Caco-2 (cell line): ENCODE measurements at regions not wholly inside any gene's neighbourhood (a gene's known extent, or its start where the extent isn't known, plus 50 kb on each side); places are given as distances from the start of the nearest gene placed in this dataset.

Source experiments
- BruUV-seq: library from RNA; stranded (reverse); fragments of 400-500 nt; replicated peaks from 2 replicates; lab custom pipeline; 2021; lab: Mats Ljungman, UMichigan
- CTCF ChIA-PET: fragments of 300-600 bp; sonication (Branson Sonifier 250); formaldehyde crosslinking; loops from one replicate; lab custom pipeline; 2022; ENCODE audit warnings: antibody characterized with exemption; lab: Charles Lee
- POLR2A ChIA-PET: fragments of 300-600 bp; sonication (Branson Sonifier 250); formaldehyde crosslinking; loops from one replicate; lab custom pipeline; 2022; ENCODE audit warnings: antibody characterized with exemption; lab: Charles Lee
- DNase-seq, 2 experiments: peaks; one replicate each; pipeline versions ENCODE4 v3.0.0 to v3.0.0-alpha.2; 2020 to 2022
- H3K27me3 ChIP-seq: replicated peaks from 2 replicates; pipeline ENCODE4 v1.6.0; 2011; ENCODE audit warnings: low read length; ENCODE audit not compliant: control insufficient read depth, insufficient read depth
- H3K36me3 ChIP-seq: 2 replicates; pipeline ENCODE4 v1.5.1; 2011; ENCODE audit warnings: low read length; ENCODE audit not compliant: control insufficient read depth, insufficient read depth
- H3K4me1 ChIP-seq: fragments of 250-450 bp; sonication (Bioruptor Pico); 2 replicates; pipeline ENCODE4 v1.5.1; 2020; ENCODE audit warnings: mild to moderate bottlenecking
- H3K4me3 ChIP-seq: 2 replicates; pipeline ENCODE4 v1.5.1; 2011; ENCODE audit warnings: low read depth, mild to moderate bottlenecking, control low read depth, low read length
- H3K9me3 ChIP-seq: fragments of 250-450 bp; sonication (Bioruptor Pico); 2 replicates; pipeline ENCODE4 v1.5.1; 2020; ENCODE audit warnings: mild to moderate bottlenecking, moderate library complexity
- H3K27ac Mint-ChIP-seq: one replicate; pipeline ENCODE4 v1.8.0; 2022; ENCODE audit warnings: mixed read lengths; ENCODE audit not compliant: unreplicated experiment
- H3K27me3 Mint-ChIP-seq: one replicate; pipeline ENCODE4 v1.8.0; 2022; ENCODE audit warnings: mixed read lengths; ENCODE audit not compliant: insufficient read depth, unreplicated experiment
- H3K36me3 Mint-ChIP-seq: one replicate; pipeline ENCODE4 v1.8.0; 2022; ENCODE audit warnings: mild to moderate bottlenecking, mixed read lengths; ENCODE audit not compliant: insufficient read depth, unreplicated experiment
- H3K4me1 Mint-ChIP-seq: one replicate; pipeline ENCODE4 v1.8.0; 2022; ENCODE audit warnings: low read depth, mixed read lengths; ENCODE audit not compliant: unreplicated experiment
- H3K4me3 Mint-ChIP-seq: one replicate; pipeline ENCODE4 v1.8.0; 2022; ENCODE audit warnings: mild to moderate bottlenecking, moderate library complexity, mixed read lengths; ENCODE audit not compliant: unreplicated experiment
- H3K9me3 Mint-ChIP-seq: one replicate; pipeline ENCODE4 v1.8.0; 2022; ENCODE audit warnings: mixed read lengths; ENCODE audit not compliant: unreplicated experiment
- CTCF ChIP-seq, 2 experiments: fragments of 200-600 bp in 1 of 2; IDR thresholded peaks; 1 replicate in 1 of 2; 2 replicates in 1 of 2; pipeline versions ENCODE4 v1.5.1 to v1.8.0; 2011 to 2022; ENCODE audit warnings: antibody characterized with exemption in 1 of 2, control low read depth in 1 of 2, inconsistent platforms in 1 of 2, low read depth in 1 of 2, low read length in 1 of 2, mild to moderate bottlenecking in 1 of 2, moderate library complexity in 1 of 2; ENCODE audit not compliant: insufficient read depth in 1 of 2, severe bottlenecking in 1 of 2, unreplicated experiment in 1 of 2
- intact Hi-C: fragments of 100-400 bp; cut with micrococcal nuclease; formaldehyde crosslinking; loops from one replicate; pipeline ENCODE4 v1.10.0; 2022; ENCODE audit not compliant: unreplicated experiment

DNA sequence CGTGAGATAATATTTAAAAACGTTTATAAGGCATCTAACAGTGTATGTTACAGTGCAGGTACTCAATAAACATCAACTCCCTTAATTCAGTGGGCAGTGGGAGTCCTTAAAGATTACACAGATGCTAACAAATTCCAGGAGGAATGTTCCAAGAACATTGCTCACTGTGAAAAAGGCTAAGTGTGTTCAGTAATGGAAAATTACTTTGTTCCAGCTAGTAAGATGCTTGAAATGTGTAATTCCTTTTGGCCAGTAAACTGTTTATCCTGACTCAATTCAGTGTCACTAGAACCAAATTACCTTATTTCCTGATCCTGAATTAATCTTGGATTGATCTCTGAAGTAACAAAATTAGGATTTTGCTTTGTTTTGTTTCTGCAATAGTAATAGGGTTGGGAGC is 54.2 kb upstream of the SEMA6D start:
- BruUV-seq: no TSS peak
- H3K27me3 Mint-ChIP-seq: peaks cover 3% of the 10 kb centered on the region
- no peak overlapping the region for H3K4me3 ChIP-seq

More for the DNA sequence above, 54.2 kb upstream of the SEMA6D start:
- H3K9me3 ChIP-seq: no peaks in the 10 kb centered on the region
- H3K27me3 ChIP-seq: no peaks in the 10 kb centered on the region
- H3K27ac Mint-ChIP-seq: no peak overlapping the region
- no peak for TF ChIP-seq CTCF (IDR thresholded peaks at IDR 0.05; ENCODE audit: insufficient read depth in 1 of 2, low read depth in 1 of 2, low read length in 1 of 2, severe bottlenecking in 1 of 2, unreplicated experiment in 1 of 2)
- H3K36me3 ChIP-seq: no peaks in the 10 kb centered on the region
- no peak for DNase-seq
- H3K4me3 Mint-ChIP-seq: no peak overlapping the region
- intact Hi-C loops: no loop called here
- CTCF ChIA-PET: no interaction called here
- H3K9me3 Mint-ChIP-seq: no peaks in the 10 kb centered on the region
- H3K4me1 ChIP-seq: no peaks in the 10 kb centered on the region
- no peaks in the 10 kb centered on the region for H3K36me3 Mint-ChIP-seq
- H3K4me1 Mint-ChIP-seq: no peaks in the 10 kb centered on the region
- POLR2A ChIA-PET: no interaction called here
